Vagina (tissue), 2 donors: ENCODE measurements at regions not wholly inside any gene's neighbourhood (a gene's known extent, or its start where the extent isn't known, plus 50 kb on each side); places are given as distances from the start of the nearest gene placed in this dataset.

Experiments used
- POLR2A ChIP-seq, 2 donors: fragments of 450-650 bp; IDR thresholded peaks; one replicate each; pipeline ENCODE4 v1.6.1; 2017; ENCODE audit warnings: antibody characterized with exemption in 2 of 2, mild to moderate bottlenecking in 2 of 2, moderate library complexity in 2 of 2
- TF ChIP-seq, protein P1 (sequence below), 3 experiments: fragments of 450-650 bp in 2 of 3; fragments of 200-600 bp in 1 of 3; sonication (generic) in 1 of 3; IDR thresholded peaks; one replicate each; pipeline ENCODE4 v1.5.1; 2017 to 2019; ENCODE audit warnings: antibody characterized with exemption in 3 of 3, mild to moderate bottlenecking in 2 of 3, moderate library complexity in 2 of 3

DNA sequence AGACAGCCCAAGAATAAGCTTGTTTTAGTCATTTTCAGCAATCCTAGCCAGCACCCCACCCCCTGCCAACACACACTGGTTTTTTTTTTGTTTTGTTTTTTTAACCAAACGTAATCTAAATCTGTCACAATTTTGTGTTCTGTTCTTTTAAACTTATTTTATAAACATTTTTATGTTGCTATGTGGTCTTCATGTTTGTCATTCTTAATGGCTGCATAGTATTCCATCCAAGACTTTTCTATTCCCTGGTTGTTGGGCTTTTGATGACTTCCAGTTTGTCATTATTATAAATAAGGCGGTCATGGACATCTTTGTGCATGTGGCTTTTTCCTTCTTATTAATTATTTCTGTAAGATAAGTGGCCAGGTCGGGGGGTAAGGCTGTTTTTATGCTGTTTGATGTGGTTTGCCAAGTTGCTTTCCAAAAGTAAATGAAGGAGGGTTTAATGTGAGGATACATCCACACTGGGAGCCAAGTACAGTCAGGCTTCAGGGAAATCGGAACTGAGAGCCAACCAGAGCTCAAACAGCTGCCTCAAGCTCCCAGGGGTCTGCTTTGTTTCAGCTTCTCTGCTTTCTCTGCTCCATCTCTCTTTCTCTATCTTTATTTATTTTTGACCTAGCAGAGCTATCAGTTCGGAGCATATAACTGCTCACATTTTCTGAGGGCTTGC lies 125.8 kb downstream of the VEGFA start:
- TF ChIP-seq, protein P1, sequence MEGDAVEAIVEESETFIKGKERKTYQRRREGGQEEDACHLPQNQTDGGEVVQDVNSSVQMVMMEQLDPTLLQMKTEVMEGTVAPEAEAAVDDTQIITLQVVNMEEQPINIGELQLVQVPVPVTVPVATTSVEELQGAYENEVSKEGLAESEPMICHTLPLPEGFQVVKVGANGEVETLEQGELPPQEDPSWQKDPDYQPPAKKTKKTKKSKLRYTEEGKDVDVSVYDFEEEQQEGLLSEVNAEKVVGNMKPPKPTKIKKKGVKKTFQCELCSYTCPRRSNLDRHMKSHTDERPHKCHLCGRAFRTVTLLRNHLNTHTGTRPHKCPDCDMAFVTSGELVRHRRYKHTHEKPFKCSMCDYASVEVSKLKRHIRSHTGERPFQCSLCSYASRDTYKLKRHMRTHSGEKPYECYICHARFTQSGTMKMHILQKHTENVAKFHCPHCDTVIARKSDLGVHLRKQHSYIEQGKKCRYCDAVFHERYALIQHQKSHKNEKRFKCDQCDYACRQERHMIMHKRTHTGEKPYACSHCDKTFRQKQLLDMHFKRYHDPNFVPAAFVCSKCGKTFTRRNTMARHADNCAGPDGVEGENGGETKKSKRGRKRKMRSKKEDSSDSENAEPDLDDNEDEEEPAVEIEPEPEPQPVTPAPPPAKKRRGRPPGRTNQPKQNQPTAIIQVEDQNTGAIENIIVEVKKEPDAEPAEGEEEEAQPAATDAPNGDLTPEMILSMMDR (IDR thresholded peaks at IDR 0.05): no peak
- TF ChIP-seq POLR2A (IDR thresholded peaks at IDR 0.05): no peak
